MM.1S (cell line): ENCODE measurements at regions not wholly inside any gene's neighbourhood (a gene's known extent, or its start where the extent isn't known, plus 50 kb on each side); places are given as distances from the start of the nearest gene placed in this dataset.

Source experiments
- DNase-seq: peaks from one replicate; pipeline ENCODE4 v3.0.0-alpha.2; 2015
- H2AFZ ChIP-seq: fragments of 300-600 bp; sonication (generic); 2 replicates; pipeline ENCODE4 v1.6.0; 2016; ENCODE audit warnings: antibody characterized with exemption, low read length
- H3F3A ChIP-seq: fragments of 300-600 bp; sonication (generic); 2 replicates; pipeline ENCODE4 v1.6.1; 2016; ENCODE audit warnings: mild to moderate bottlenecking, antibody characterized with exemption, low read length, moderate library complexity, mixed read lengths; ENCODE audit not compliant: insufficient read depth
- H3K27ac ChIP-seq: fragments of 300-600 bp; sonication (generic); 2 replicates; pipeline ENCODE4 v1.5.1; 2016; ENCODE audit warnings: mild to moderate bottlenecking, low read length
- H3K27me3 ChIP-seq: fragments of 300-600 bp; sonication (generic); replicated peaks from 2 replicates; pipeline ENCODE4 v1.6.0; 2016; ENCODE audit warnings: low read length; ENCODE audit not compliant: insufficient read depth
- H3K36me3 ChIP-seq: fragments of 300-600 bp; sonication (generic); replicated peaks from 2 replicates; pipeline ENCODE4 v1.6.1; 2016; ENCODE audit warnings: mild to moderate bottlenecking, low read length, mixed read lengths; ENCODE audit not compliant: insufficient read depth
- H3K4me1 ChIP-seq: fragments of 300-600 bp; sonication (generic); 2 replicates; pipeline ENCODE4 v1.6.1; 2016; ENCODE audit warnings: low read length, mixed read lengths
- H3K4me2 ChIP-seq: fragments of 300-600 bp; sonication (generic); 2 replicates; pipeline ENCODE4 v1.6.0; 2016; ENCODE audit warnings: low read depth, low read length
- H3K4me3 ChIP-seq: fragments of 300-600 bp; sonication (generic); 2 replicates; pipeline ENCODE4 v1.5.1; 2016; ENCODE audit warnings: low read length, mixed read lengths
- H3K79me2 ChIP-seq: fragments of 300-600 bp; sonication (generic); 2 replicates; pipeline ENCODE4 v1.6.1; 2016; ENCODE audit warnings: mixed run types, low read length, mixed read lengths
- H3K9ac ChIP-seq: fragments of 300-600 bp; sonication (generic); 2 replicates; pipeline ENCODE4 v1.6.1; 2016; ENCODE audit warnings: low read length, mixed read lengths
- H3K9me2 ChIP-seq: fragments of 300-600 bp; sonication (generic); replicated peaks from 2 replicates; pipeline ENCODE4 v1.6.1; 2016; ENCODE audit warnings: mild to moderate bottlenecking, low read length, mixed read lengths; ENCODE audit not compliant: insufficient read depth
- H3K9me3 ChIP-seq: fragments of 300-600 bp; sonication (generic); replicated peaks from 2 replicates; pipeline ENCODE4 v1.6.1; 2016; ENCODE audit warnings: mild to moderate bottlenecking, low read length, mixed read lengths; ENCODE audit not compliant: insufficient read depth
- H4K20me1 ChIP-seq: fragments of 300-600 bp; sonication (generic); 2 replicates; pipeline ENCODE4 v1.6.1; 2016; ENCODE audit warnings: mild to moderate bottlenecking, low read length, moderate library complexity, mixed read lengths; ENCODE audit not compliant: insufficient read depth
- CTCF ChIP-seq: fragments of 300-600 bp; sonication (generic); IDR thresholded peaks from 2 replicates; pipeline ENCODE4 v1.5.1; 2016; ENCODE audit warnings: antibody characterized with exemption, low read length, mixed read lengths
- EZH2 ChIP-seq: fragments of 300-600 bp; sonication (generic); optimal IDR thresholded peaks from 2 replicates; pipeline ENCODE3; 2017; ENCODE audit warnings: low read depth, mild to moderate bottlenecking, antibody characterized with exemption, low read length, mixed read lengths
- EZH2phosphoT487 ChIP-seq: fragments of 300-600 bp; sonication (generic); IDR thresholded peaks from 2 replicates; pipeline ENCODE4 v1.6.1; 2018; ENCODE audit warnings: antibody characterized with exemption, low read length

GRCh38 chr3:64856977-64857516 lies 169.2 kb upstream of the ADAMTS9 start:
- no peaks in the 10 kb centered on the region for H3K27me3 ChIP-seq
- H2AFZ ChIP-seq: no peak overlapping the region
- H3F3A ChIP-seq: peaks cover 7% of the 10 kb centered on the region; the same call in 1 of the 2 replicates
- H3K27ac ChIP-seq: no peak overlapping the region
- no peak for TF ChIP-seq CTCF
- TF ChIP-seq EZH2phosphoT487: no peak
- no peak for TF ChIP-seq EZH2
- no peaks in the 10 kb centered on the region for H3K79me2 ChIP-seq
- no peaks in the 10 kb centered on the region for H3K9me3 ChIP-seq
- H3K4me3 ChIP-seq: no peak overlapping the region
- H3K36me3 ChIP-seq: no peaks in the 10 kb centered on the region
- H3K4me1 ChIP-seq: peaks cover 21% of the 10 kb centered on the region
- H4K20me1 ChIP-seq: no peaks in the 10 kb centered on the region
- no peak overlapping the region for H3K9ac ChIP-seq
- DNase-seq: no peak
- no peak overlapping the region for H3K4me2 ChIP-seq
- no peaks in the 10 kb centered on the region for H3K9me2 ChIP-seq

- H3K9me3 ChIP-seq: no peaks in the 10 kb centered on the region
- no peaks in the 10 kb centered on the region for H4K20me1 ChIP-seq
- H3K79me2 ChIP-seq: no peaks in the 10 kb centered on the region
- no peak for DNase-seq
- no peaks in the 10 kb centered on the region for H3K9me2 ChIP-seq
- no peaks in the 10 kb centered on the region for H3K36me3 ChIP-seq
- no peak overlapping the region for H3K27ac ChIP-seq
- H3K4me1 ChIP-seq: peaks cover 21% of the 10 kb centered on the region
- H3F3A ChIP-seq: peaks cover 7% of the 10 kb centered on the region; the same call in 1 of the 2 replicates
- no peak overlapping the region for H3K9ac ChIP-seq
- TF ChIP-seq EZH2phosphoT487 (no peak), EZH2 (no peak), CTCF (no peak)
- no peak overlapping the region for H3K4me3 ChIP-seq
- H2AFZ ChIP-seq: no peak overlapping the region
- no peak overlapping the region for H3K4me2 ChIP-seq
- H3K27me3 ChIP-seq: no peaks in the 10 kb centered on the region
These were observed 168.3 kb upstream of the ADAMTS9 start for GRCh38 chr3:64856106-64856505.

- Histone ChIP-seq H3K4me1 (no peaks in the 10 kb centered on the region), H3K27me3 (no peaks in the 10 kb centered on the region), H3K79me2 (no peaks in the 10 kb centered on the region), H3K36me3 (no peaks in the 10 kb centered on the region), H3F3A (no peaks in the 10 kb centered on the region), H3K4me3 (no peak overlapping the region), H2AFZ (no peak overlapping the region), H3K9me2 (no peaks in the 10 kb centered on the region), H3K9me3 (no peaks in the 10 kb centered on the region), H4K20me1 (no peaks in the 10 kb centered on the region), H3K9ac (no peak overlapping the region), H3K27ac (no peak overlapping the region), H3K4me2 (no peak overlapping the region)
- DNase-seq: no peak
- no peak for TF ChIP-seq EZH2phosphoT487
- no peak for TF ChIP-seq EZH2
- no peak for TF ChIP-seq CTCF
These were observed 165.7 kb upstream of the ADAMTS9 start for GRCh38 chr3:64853456-64853855.
